Skeletal muscle tissue (tissue), 3 donors: ENCODE measurements at regions not wholly inside any gene's neighbourhood (a gene's known extent, or its start where the extent isn't known, plus 50 kb on each side); places are given as distances from the start of the nearest gene placed in this dataset.
"Not testable (repeated sequence)": the region's sequence is repeated elsewhere in the genome, so short reads cannot be mapped to it uniquely, and the experiment has no call there.

Source experiments
- H3K27ac ChIP-seq: one replicate; pipeline ENCODE4 v1.7.0; 2013; ENCODE audit warnings: mild to moderate bottlenecking, low read depth, low read length, inconsistent platforms
- H3K27me3 ChIP-seq, 3 donors: one replicate each; pipeline ENCODE4 v1.7.0; 2013; ENCODE audit warnings: low read length in 3 of 3; ENCODE audit not compliant: control insufficient read depth in 3 of 3, insufficient read depth in 3 of 3
- H3K36me3 ChIP-seq, 3 donors: one replicate each; pipeline ENCODE4 v1.7.0; 2013; ENCODE audit warnings: low read length in 3 of 3; ENCODE audit not compliant: control insufficient read depth in 3 of 3, insufficient read depth in 3 of 3
- H3K4me1 ChIP-seq, 3 donors: one replicate each; pipeline ENCODE4 v1.7.0; 2013; ENCODE audit warnings: low read length in 3 of 3, mild to moderate bottlenecking in 3 of 3; ENCODE audit not compliant: control insufficient read depth in 3 of 3, insufficient read depth in 3 of 3
- H3K4me3 ChIP-seq, 3 donors: one replicate each; pipeline ENCODE4 v1.7.0; 2013; ENCODE audit warnings: low read length in 3 of 3
- H3K9ac ChIP-seq, 3 donors: one replicate each; pipeline ENCODE4 v1.7.0; 2013; ENCODE audit warnings: low read length in 3 of 3, mild to moderate bottlenecking in 3 of 3, moderate library complexity in 2 of 3, low read depth in 1 of 3
- H3K9me3 ChIP-seq, 3 donors: one replicate each; pipeline ENCODE4 v1.7.0; 2013; ENCODE audit warnings: low read length in 3 of 3; ENCODE audit not compliant: control insufficient read depth in 3 of 3
- donor health status: Osteomylitis.

DNA sequence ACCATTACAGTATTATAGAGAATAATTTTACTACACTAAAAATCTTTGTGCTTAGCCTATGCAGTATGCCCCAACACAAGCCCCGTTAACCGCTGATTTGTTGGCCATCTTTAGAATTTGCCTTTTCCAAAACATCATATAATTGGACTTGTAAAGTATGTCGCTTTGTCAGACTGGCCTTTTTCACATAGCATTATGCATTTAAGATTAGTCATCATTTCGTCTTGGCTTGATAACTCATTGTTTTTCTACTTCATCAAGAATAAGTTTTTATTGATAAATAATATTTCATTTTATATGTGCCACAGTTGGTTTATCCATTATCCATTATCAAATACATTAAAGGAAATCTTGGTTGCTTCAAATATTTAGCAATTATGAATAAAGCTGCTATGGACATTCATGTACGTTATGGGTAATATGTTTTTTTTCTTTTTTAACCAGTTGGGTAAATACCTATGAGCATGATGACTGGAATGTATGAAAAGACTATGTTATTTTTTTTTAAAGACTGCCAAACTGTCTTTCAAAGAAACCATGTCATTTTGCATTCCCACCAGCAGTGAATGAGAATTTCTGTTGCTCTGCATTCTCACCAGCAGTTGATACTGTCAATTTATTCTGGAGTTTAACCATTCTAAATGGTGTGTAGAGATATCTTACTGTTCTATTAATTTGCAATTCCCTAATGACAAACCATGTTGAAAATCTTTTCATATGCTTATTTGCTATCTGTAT, 273.1 kb upstream of the KCND2 start:
- Histone ChIP-seq H3K27ac (no peak overlapping the region), H3K27me3 (no peaks in the 10 kb centered on the region), H3K36me3 (no peaks in the 10 kb centered on the region), H3K9me3 (no peaks in the 10 kb centered on the region), H3K4me3 (no peak overlapping the region), H3K9ac (no peak overlapping the region), H3K4me1 (no peaks in the 10 kb centered on the region)

DNA sequence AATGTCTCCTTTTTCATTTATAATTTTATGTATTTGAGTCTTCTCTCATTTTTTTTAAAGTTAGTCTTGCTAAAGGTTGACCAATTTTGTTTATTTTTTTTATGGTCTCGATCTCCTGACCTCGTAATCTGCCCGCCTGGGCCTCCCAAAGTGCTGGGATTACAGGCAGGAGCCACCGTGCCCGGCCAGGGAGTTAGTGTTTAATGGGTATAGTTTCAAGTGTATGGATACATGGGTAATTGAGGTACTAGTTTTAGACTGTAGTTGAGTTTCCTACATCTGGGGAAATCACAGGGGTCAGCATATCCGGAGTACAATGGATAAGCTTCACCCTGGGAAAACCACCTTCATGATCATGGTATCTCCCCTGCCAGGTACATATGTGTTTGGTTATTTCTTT, 267.3 kb upstream of the KCND2 start:
- Histone ChIP-seq H3K36me3 (no peaks in the 10 kb centered on the region), H3K27ac (no peak overlapping the region), H3K9ac (no peak overlapping the region), H3K27me3 (no peaks in the 10 kb centered on the region), H3K9me3 (no peaks in the 10 kb centered on the region), H3K4me3 (no peak overlapping the region), H3K4me1 (no peaks in the 10 kb centered on the region)

DNA sequence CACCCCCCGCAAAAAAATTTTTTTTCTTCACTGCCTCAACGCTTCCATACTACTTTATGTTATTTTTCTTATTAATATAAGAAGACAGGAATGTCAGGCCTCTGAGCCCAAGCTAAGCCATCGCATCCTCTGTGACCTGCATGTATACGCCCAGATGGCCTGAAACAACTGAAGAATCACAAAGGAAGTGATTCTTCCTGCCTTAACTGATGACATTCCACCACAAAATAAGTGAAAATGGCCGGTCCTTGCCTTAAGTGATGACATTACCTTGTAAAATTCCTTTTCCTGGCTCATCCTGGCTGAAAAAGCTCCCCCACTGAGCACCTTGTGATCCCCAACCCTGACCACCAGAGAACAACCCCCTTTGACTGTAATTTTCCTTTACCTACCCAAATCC, 258.7 kb upstream of the KCND2 start:
- H3K36me3 ChIP-seq, H3K4me3 ChIP-seq, H3K27ac ChIP-seq, H3K27me3 ChIP-seq, H3K9ac ChIP-seq, H3K4me1 ChIP-seq, H3K9me3 ChIP-seq: not testable (repeated sequence)

DNA sequence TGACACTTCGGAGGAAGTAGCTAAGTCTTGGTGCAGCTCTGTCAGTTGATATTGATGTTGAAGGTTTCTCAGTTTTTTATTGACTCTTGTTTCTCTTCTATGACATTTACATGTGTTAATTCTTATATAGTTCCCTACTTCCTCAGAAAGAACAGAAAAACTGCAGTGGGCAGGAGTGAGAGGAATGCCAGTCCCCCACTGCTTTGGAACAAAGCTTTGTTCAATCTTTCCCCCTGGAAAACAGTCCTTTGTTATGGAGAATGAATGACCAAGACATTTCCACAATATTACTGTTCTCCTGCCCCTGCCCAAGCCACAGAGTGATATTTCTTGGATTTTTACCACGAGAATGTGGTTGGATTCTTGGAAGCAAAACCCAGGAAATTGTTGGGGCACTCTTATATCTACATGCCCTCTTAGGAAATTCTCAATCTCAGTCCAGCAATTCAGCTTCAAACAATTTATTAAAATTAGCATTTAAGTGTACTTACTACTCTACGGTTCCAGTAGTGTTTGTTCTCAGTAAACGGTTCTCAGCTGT, 258.0 kb upstream of the KCND2 start:
- H3K4me1 ChIP-seq = no peaks in the 10 kb centered on the region
- no peak overlapping the region for H3K9ac ChIP-seq
- H3K9me3 ChIP-seq = no peaks in the 10 kb centered on the region
- no peak overlapping the region for H3K4me3 ChIP-seq
- H3K27ac ChIP-seq = no peak overlapping the region
- H3K36me3 ChIP-seq = no peaks in the 10 kb centered on the region
- no peaks in the 10 kb centered on the region for H3K27me3 ChIP-seq

DNA sequence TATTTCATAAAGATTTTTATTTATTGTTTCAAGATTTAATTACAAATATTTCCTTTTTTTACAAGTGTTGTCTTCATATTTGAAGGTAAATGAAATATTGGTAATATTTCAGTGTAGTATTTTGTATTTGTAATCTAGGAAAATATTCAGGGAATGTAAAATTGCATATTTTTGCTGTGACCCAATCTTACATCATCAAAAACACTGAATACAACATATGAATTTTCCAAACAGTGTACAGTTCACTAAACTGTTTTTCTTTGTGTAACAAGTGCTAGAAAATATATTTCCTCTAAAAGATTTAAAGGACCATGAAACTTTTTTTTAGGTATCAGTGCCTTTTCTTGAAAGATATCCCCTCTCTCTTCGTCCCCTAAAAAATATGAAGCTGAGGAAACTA, 251.9 kb upstream of the KCND2 start:
- Histone ChIP-seq H3K27me3 (no peaks in the 10 kb centered on the region), H3K4me1 (no peaks in the 10 kb centered on the region), H3K27ac (no peak overlapping the region), H3K36me3 (no peaks in the 10 kb centered on the region), H3K9me3 (no peaks in the 10 kb centered on the region), H3K9ac (no peak overlapping the region), H3K4me3 (no peak overlapping the region)

DNA sequence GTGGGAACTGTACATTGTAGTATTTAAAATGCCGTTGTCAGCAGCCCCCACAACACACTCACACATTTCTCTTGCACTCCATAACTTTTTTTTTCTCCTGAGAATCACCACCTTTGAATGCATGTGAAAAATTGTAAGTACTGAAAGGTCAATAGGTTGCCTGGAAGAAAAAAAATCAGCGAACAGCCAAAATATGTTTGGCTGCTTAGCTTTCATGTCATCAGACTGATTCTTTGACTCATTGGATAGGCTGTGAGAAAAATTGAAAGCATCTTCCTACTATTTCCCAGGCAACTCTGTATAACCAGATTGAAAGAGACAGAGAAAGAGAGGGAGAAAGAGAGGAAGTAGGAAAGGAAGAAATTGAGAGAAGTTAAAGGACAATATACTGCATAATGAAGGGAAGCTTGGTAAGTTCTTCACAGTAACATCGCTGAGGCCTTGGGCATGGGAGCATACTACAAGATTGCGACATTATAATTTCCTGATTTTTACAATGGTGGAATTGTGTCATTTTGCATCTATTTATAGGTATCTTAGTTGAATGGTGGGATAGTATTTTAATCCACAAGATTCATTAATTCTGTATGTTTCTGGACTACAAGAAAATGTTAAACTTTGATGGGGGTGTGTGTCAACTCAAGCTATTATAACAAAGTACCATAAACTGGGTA, 249.3 kb upstream of the KCND2 start:
- no peak overlapping the region for H3K4me3 ChIP-seq
- H3K4me1 ChIP-seq = no peaks in the 10 kb centered on the region
- H3K27ac ChIP-seq = no peak overlapping the region
- no peaks in the 10 kb centered on the region for H3K27me3 ChIP-seq
- H3K9me3 ChIP-seq = no peaks in the 10 kb centered on the region
- no peaks in the 10 kb centered on the region for H3K36me3 ChIP-seq
- H3K9ac ChIP-seq = no peak overlapping the region

DNA sequence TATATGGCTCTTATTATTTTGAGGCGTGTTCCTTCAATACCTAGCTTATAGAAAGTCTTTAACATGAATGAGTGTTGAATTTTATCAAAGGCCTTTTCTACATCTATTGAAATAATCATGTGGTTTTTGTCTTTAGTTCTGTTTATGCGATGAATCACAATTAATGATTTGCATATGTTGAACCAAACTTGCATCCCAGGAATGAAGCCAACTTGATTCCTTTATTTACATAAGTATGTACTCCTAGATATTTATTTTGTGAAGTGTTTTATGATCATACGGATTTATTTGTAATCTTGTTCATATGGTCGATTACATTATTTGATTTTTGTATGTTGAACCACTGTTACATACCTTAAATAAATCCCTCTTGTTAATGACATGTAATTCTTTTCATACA, 244.3 kb upstream of the KCND2 start:
- Histone ChIP-seq H3K9me3 (no peaks in the 10 kb centered on the region), H3K4me1 (no peaks in the 10 kb centered on the region), H3K27me3 (no peaks in the 10 kb centered on the region), H3K36me3 (no peaks in the 10 kb centered on the region), H3K27ac (no peak overlapping the region), H3K9ac (no peak overlapping the region), H3K4me3 (no peak overlapping the region)

DNA sequence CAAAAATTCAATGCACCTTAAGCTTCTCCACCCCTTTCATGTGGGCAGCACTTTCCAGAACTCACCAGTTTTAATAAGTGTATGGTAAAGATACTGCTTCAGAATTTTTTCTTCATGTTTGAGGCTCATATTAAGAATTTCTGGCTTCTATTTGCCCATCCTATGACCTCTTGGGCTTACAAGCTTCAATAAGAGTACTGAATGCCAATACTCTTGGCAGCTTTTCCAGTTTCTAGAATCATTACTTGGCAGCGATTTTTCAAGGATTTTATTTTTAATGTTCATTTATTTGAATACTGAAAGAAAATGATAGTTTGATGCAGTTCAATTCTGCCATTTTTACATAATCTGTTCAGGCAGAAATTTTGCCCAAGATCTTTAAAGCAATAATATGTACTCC, 242.1 kb upstream of the KCND2 start:
- Histone ChIP-seq H3K36me3 (no peaks in the 10 kb centered on the region), H3K9me3 (no peaks in the 10 kb centered on the region), H3K9ac (no peak overlapping the region), H3K27me3 (no peaks in the 10 kb centered on the region), H3K27ac (no peak overlapping the region), H3K4me3 (no peak overlapping the region), H3K4me1 (no peaks in the 10 kb centered on the region)

DNA sequence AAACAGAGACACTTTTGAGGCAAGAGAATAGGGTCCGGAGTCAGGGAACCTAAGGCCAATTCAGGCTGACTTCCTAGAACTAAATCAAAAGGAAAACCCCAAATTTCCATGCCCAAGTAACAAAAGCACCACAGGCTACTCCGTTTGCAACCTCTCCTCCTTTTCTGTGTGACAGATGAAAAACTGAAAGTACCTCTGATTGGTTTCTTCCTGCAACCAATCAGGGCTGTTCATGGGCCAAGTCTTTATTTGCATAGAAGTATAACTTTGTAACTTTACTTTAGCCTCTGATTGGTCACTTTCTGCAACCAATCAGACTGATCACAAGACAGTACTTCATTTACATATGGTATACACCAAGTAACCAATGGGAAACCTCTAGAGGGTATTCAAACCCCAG, 239.9 kb upstream of the KCND2 start:
- no peak overlapping the region for H3K9ac ChIP-seq
- no peak overlapping the region for H3K27ac ChIP-seq
- no peaks in the 10 kb centered on the region for H3K4me1 ChIP-seq
- H3K9me3 ChIP-seq = no peaks in the 10 kb centered on the region
- H3K27me3 ChIP-seq = no peaks in the 10 kb centered on the region
- no peak overlapping the region for H3K4me3 ChIP-seq
- H3K36me3 ChIP-seq = no peaks in the 10 kb centered on the region

DNA sequence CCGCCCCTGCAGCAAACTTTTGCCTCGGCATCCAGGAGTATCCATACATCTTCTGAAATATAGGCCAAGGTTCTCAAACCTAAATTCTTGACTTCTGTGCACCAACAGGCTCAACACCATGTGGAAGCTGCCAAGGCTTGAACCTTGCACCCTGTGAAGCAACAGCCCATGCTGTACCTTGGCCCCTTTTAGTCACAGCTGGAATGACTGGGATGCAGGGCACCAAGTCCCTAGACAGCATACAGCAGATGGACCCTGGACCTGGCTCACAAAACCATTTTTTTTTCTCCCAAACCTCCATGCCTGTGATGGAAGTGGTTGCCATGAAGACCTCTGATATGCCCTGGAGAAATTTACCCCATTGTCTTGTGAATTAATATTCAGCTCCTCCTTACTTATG, 233.8 kb upstream of the KCND2 start:
- Histone ChIP-seq H3K9ac (no peak overlapping the region), H3K27ac (no peak overlapping the region)

More for the DNA sequence above, 233.8 kb upstream of the KCND2 start:
- no peak overlapping the region for H3K4me3 ChIP-seq
- H3K9me3 ChIP-seq = no peaks in the 10 kb centered on the region
- H3K4me1 ChIP-seq = no peaks in the 10 kb centered on the region
- H3K27me3 ChIP-seq = no peaks in the 10 kb centered on the region
- no peaks in the 10 kb centered on the region for H3K36me3 ChIP-seq
